Mesothelial cell of epicardium (in vitro differentiated cells): ENCODE measurements at regions not wholly inside any gene's neighbourhood (a gene's known extent, or its start where the extent isn't known, plus 50 kb on each side); places are given as distances from the start of the nearest gene placed in this dataset.

Source experiments
- DNase-seq, 2 experiments: peaks; one replicate each; pipeline ENCODE4 v3.0.0; 2021; ENCODE audit warnings: low spot score in 2 of 2; ENCODE audit not compliant: unreplicated experiment in 2 of 2
- H3K27ac Mint-ChIP-seq: 2 replicates; pipeline ENCODE4 v1.8.0; 2021; ENCODE audit warnings: mixed read lengths
- H3K27me3 Mint-ChIP-seq: 2 replicates; pipeline ENCODE4 v1.8.0; 2021; ENCODE audit warnings: low read depth, mixed read lengths
- H3K36me3 Mint-ChIP-seq: 2 replicates; pipeline ENCODE4 v1.8.0; 2021; ENCODE audit warnings: mixed read lengths
- H3K4me1 Mint-ChIP-seq: 2 replicates; pipeline ENCODE4 v1.8.0; 2021; ENCODE audit warnings: mixed read lengths
- H3K4me3 Mint-ChIP-seq: 2 replicates; pipeline ENCODE4 v1.8.0; 2021; ENCODE audit warnings: mild to moderate bottlenecking, moderate library complexity, mixed read lengths
- H3K9me3 Mint-ChIP-seq: 2 replicates; pipeline ENCODE4 v1.8.0; 2021; ENCODE audit warnings: mixed read lengths
- CTCF ChIP-seq: fragments of 200-600 bp; sonication (generic); IDR thresholded peaks from one replicate; pipeline ENCODE4 v1.5.0; 2021; ENCODE audit warnings: antibody characterized with exemption; ENCODE audit not compliant: unreplicated experiment

- H3K27ac Mint-ChIP-seq, result peak overlapping the region; percentile 48
- H3K9me3 Mint-ChIP-seq, result no peaks in the 10 kb centered on the region
- no peak for DNase-seq
- no peak for TF ChIP-seq CTCF
- peaks cover 13% of the 10 kb centered on the region for H3K4me1 Mint-ChIP-seq
- H3K36me3 Mint-ChIP-seq, result no peaks in the 10 kb centered on the region
- H3K4me3 Mint-ChIP-seq, result no peak overlapping the region
- H3K27me3 Mint-ChIP-seq, result peaks cover 6% of the 10 kb centered on the region
These were observed 74.8 kb upstream of the ST6GAL2 start for GRCh38 chr2:106960683-106961161.

GRCh38 chr2:106961328-106961727 is 75.4 kb upstream of the ST6GAL2 start:
- no peak for DNase-seq
- Mint-ChIP-seq H3K27me3 (peaks cover 6% of the 10 kb centered on the region), H3K27ac (peak overlapping the region; percentile 48), H3K4me1 (peaks cover 10% of the 10 kb centered on the region), H3K4me3 (no peak overlapping the region), H3K36me3 (no peaks in the 10 kb centered on the region), H3K9me3 (no peaks in the 10 kb centered on the region)
- TF ChIP-seq CTCF, result no peak

DNA sequence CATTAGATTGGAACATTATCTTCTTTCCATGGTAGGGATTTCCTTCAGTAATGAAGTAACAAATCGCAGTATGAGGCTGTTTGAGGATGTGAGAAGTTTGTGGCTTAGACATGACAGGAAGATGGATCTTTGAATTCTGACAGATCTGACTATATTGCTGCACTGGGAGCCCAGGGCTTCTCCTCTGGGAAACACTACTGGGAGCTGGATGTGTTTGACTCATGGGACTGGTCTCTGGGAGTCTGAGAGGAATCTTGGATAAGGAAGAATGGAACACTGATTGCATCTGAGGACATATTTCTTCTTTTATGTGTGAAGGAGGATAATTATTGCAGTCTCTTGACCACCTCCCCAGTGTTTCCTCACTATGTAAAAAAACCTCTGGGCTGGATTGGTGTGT is 77.2 kb upstream of the ST6GAL2 start:
- Mint-ChIP-seq H3K9me3 (no peaks in the 10 kb centered on the region), H3K27ac (no peak overlapping the region), H3K27me3 (peaks cover 6% of the 10 kb centered on the region), H3K4me1 (peaks cover 8% of the 10 kb centered on the region), H3K4me3 (no peak overlapping the region), H3K36me3 (no peaks in the 10 kb centered on the region)
- no peak for TF ChIP-seq CTCF
- no peak for DNase-seq

- TF ChIP-seq CTCF, result no peak
- H3K4me3 Mint-ChIP-seq, result no peak overlapping the region
- DNase-seq, result no peak
- H3K36me3 Mint-ChIP-seq, result no peaks in the 10 kb centered on the region
- H3K27ac Mint-ChIP-seq, result no peak overlapping the region
- H3K4me1 Mint-ChIP-seq, result peaks cover 8% of the 10 kb centered on the region
- no peaks in the 10 kb centered on the region for H3K9me3 Mint-ChIP-seq
- peaks cover 6% of the 10 kb centered on the region for H3K27me3 Mint-ChIP-seq
These were observed 77.9 kb upstream of the ST6GAL2 start for GRCh38 chr2:106963893-106964292.

- H3K27me3 Mint-ChIP-seq, result peaks cover 6% of the 10 kb centered on the region
- no peak overlapping the region for H3K4me3 Mint-ChIP-seq
- DNase-seq, result no peak
- H3K4me1 Mint-ChIP-seq, result peaks cover 8% of the 10 kb centered on the region
- TF ChIP-seq CTCF, result no peak
- no peaks in the 10 kb centered on the region for H3K36me3 Mint-ChIP-seq
- no peak overlapping the region for H3K27ac Mint-ChIP-seq
- H3K9me3 Mint-ChIP-seq, result no peaks in the 10 kb centered on the region
These were observed 79.6 kb upstream of the ST6GAL2 start for GRCh38 chr2:106965611-106966010.

DNA sequence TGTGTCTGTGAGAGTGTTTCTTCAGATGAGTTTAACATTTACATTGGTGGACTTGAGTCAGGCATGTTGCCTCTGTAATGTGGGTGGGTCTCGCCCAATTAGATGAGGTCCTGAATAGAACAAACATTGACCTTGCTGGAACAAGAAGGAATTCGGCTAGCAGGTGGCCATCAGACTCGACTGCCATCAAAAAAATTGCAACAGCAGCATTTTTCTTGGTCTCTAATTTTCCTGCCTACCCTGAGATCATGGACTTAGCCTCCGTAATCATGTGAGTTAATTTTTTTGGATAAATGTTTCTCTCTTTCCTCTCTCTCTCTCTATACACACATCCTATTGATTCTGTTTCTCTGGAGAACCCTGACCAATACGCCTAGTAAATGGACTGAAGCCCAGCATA is 83.8 kb upstream of the ST6GAL2 start:
- no peak overlapping the region for H3K4me3 Mint-ChIP-seq
- H3K9me3 Mint-ChIP-seq, result no peaks in the 10 kb centered on the region
- no peak for DNase-seq
- TF ChIP-seq CTCF, result no peak
- no peak overlapping the region for H3K27ac Mint-ChIP-seq
- no peaks in the 10 kb centered on the region for H3K36me3 Mint-ChIP-seq
- peaks cover 5% of the 10 kb centered on the region for H3K27me3 Mint-ChIP-seq
- H3K4me1 Mint-ChIP-seq, result no peaks in the 10 kb centered on the region
